ENCODE measurements at regions not wholly inside any gene's neighbourhood (a gene's known extent, or its start where the extent isn't known, plus 50 kb on each side); places are given as distances from the start of the nearest gene placed in this dataset.

- Histone ChIP-seq H3K36me3 (ENCODE audit: control insufficient read depth in 1 of 2, insufficient read depth in 2 of 2, low read length in 1 of 2) (no peaks in the 10 kb centered on the region), H3K4me3 (ENCODE audit: low read length in 2 of 2) (no peak overlapping the region), H3K4me1 (ENCODE audit: control insufficient read depth in 1 of 2, insufficient read depth in 2 of 2, low read length in 2 of 2) (no peaks in the 10 kb centered on the region), H3K27me3 (ENCODE audit: control insufficient read depth in 1 of 2, insufficient read depth in 2 of 2, low read length in 1 of 2) (no peaks in the 10 kb centered on the region), H3K27ac (ENCODE audit: low read depth in 1 of 2, low read length in 2 of 2) (no peak overlapping the region), H3K9me3 (ENCODE audit: control insufficient read depth, low read length) (peaks cover 3% of the 10 kb centered on the region)
- intact Hi-C loops (cut with DNase I), result no loop called here
- no peak for DNase-seq
- no peak for ATAC-seq (ENCODE audit: low FRiP score)
These were observed 221.7 kb upstream of the CMC1 start for GRCh38 chr3:28019740-28020139.

GRCh38 chr3:28022916-28023315 is 218.5 kb upstream of the CMC1 start:
- no peaks in the 10 kb centered on the region for H3K36me3 ChIP-seq (ENCODE audit: control insufficient read depth in 1 of 2, insufficient read depth in 2 of 2, low read length in 1 of 2)
- DNase-seq (no peak), ATAC-seq (ENCODE audit: low FRiP score) (no peak)
- no peak overlapping the region for H3K27ac ChIP-seq (ENCODE audit: low read depth in 1 of 2, low read length in 2 of 2)
- peaks cover 4% of the 10 kb centered on the region for H3K9me3 ChIP-seq (ENCODE audit: control insufficient read depth, low read length)
- intact Hi-C loops (cut with DNase I), result no loop called here
- H3K27me3 ChIP-seq (ENCODE audit: control insufficient read depth in 1 of 2, insufficient read depth in 2 of 2, low read length in 1 of 2), result no peaks in the 10 kb centered on the region
- no peak overlapping the region for H3K4me3 ChIP-seq (ENCODE audit: low read length in 2 of 2)
- no peaks in the 10 kb centered on the region for H3K4me1 ChIP-seq (ENCODE audit: control insufficient read depth in 1 of 2, insufficient read depth in 2 of 2, low read length in 2 of 2)
- 73 to 77% methylated on average over 3 of the region's 3 CpGs for WGBS, 2 donors

- WGBS, 2 donors, result 51 to 52% methylated on average over 4 of the region's 4 CpGs
- no peaks in the 10 kb centered on the region for H3K4me1 ChIP-seq (ENCODE audit: control insufficient read depth in 1 of 2, insufficient read depth in 2 of 2, low read length in 2 of 2)
These were observed 212.9 kb upstream of the CMC1 start for GRCh38 chr3:28028554-28028953.

GRCh38 chr3:28033059-28033784 is 208.2 kb upstream of the CMC1 start:
- 92 to 95% methylated on average over 3 of the region's 3 CpGs for WGBS, 2 donors

More at GRCh38 chr3:28028554-28028953, 212.9 kb upstream of the CMC1 start:
- Histone ChIP-seq H3K36me3 (ENCODE audit: control insufficient read depth in 1 of 2, insufficient read depth in 2 of 2, low read length in 1 of 2) (no peaks in the 10 kb centered on the region), H3K27ac (ENCODE audit: low read depth in 1 of 2, low read length in 2 of 2) (no peak overlapping the region), H3K27me3 (ENCODE audit: control insufficient read depth in 1 of 2, insufficient read depth in 2 of 2, low read length in 1 of 2) (no peaks in the 10 kb centered on the region), H3K4me3 (ENCODE audit: low read length in 2 of 2) (no peak overlapping the region), H3K9me3 (ENCODE audit: control insufficient read depth, low read length) (peaks cover 15% of the 10 kb centered on the region)
- DNase-seq (no peak), ATAC-seq (ENCODE audit: low FRiP score) (no peak)
- intact Hi-C loops (cut with DNase I), result no loop called here

GRCh38 chr3:28036599-28037575 is 204.5 kb upstream of the CMC1 start:
- no peak overlapping the region for H3K4me3 ChIP-seq (ENCODE audit: low read length in 2 of 2)
- intact Hi-C loops (cut with DNase I), result no loop called here
- no peaks in the 10 kb centered on the region for H3K36me3 ChIP-seq (ENCODE audit: control insufficient read depth in 1 of 2, insufficient read depth in 2 of 2, low read length in 1 of 2)
- no peak for ATAC-seq (ENCODE audit: low FRiP score)
- no peaks in the 10 kb centered on the region for H3K27me3 ChIP-seq (ENCODE audit: control insufficient read depth in 1 of 2, insufficient read depth in 2 of 2, low read length in 1 of 2)
- H3K4me1 ChIP-seq (ENCODE audit: control insufficient read depth in 1 of 2, insufficient read depth in 2 of 2, low read length in 2 of 2), result no peaks in the 10 kb centered on the region
- H3K27ac ChIP-seq (ENCODE audit: low read depth in 1 of 2, low read length in 2 of 2), result no peak overlapping the region
- no peak for DNase-seq
- H3K9me3 ChIP-seq (ENCODE audit: control insufficient read depth, low read length), result peaks cover 12% of the 10 kb centered on the region
- WGBS, 2 donors, result 42 to 52% methylated on average over 4 of the region's 4 CpGs

More at GRCh38 chr3:28033059-28033784, 208.2 kb upstream of the CMC1 start:
- H3K9me3 ChIP-seq (ENCODE audit: control insufficient read depth, low read length), result peaks cover 13% of the 10 kb centered on the region
- intact Hi-C loops (cut with DNase I), result no loop called here
- H3K4me1 ChIP-seq (ENCODE audit: control insufficient read depth in 1 of 2, insufficient read depth in 2 of 2, low read length in 2 of 2), result no peaks in the 10 kb centered on the region
- no peak overlapping the region for H3K4me3 ChIP-seq (ENCODE audit: low read length in 2 of 2)
- no peak for ATAC-seq (ENCODE audit: low FRiP score)
- H3K27me3 ChIP-seq (ENCODE audit: control insufficient read depth in 1 of 2, insufficient read depth in 2 of 2, low read length in 1 of 2), result no peaks in the 10 kb centered on the region
- DNase-seq, result no peak
- no peak overlapping the region for H3K27ac ChIP-seq (ENCODE audit: low read depth in 1 of 2, low read length in 2 of 2)
- H3K36me3 ChIP-seq (ENCODE audit: control insufficient read depth in 1 of 2, insufficient read depth in 2 of 2, low read length in 1 of 2), result no peaks in the 10 kb centered on the region

- H3K4me3 ChIP-seq (ENCODE audit: low read length in 2 of 2), result no peak overlapping the region
- no peaks in the 10 kb centered on the region for H3K36me3 ChIP-seq (ENCODE audit: control insufficient read depth in 1 of 2, insufficient read depth in 2 of 2, low read length in 1 of 2)
- intact Hi-C loops (cut with DNase I), result no loop called here
- H3K27me3 ChIP-seq (ENCODE audit: control insufficient read depth in 1 of 2, insufficient read depth in 2 of 2, low read length in 1 of 2), result no peaks in the 10 kb centered on the region
- no peak for ATAC-seq (ENCODE audit: low FRiP score)
- no peak for DNase-seq
- WGBS, 2 donors, result 66 to 70% methylated on average over 3 of the region's 3 CpGs
- no peaks in the 10 kb centered on the region for H3K4me1 ChIP-seq (ENCODE audit: control insufficient read depth in 1 of 2, insufficient read depth in 2 of 2, low read length in 2 of 2)
- H3K27ac ChIP-seq (ENCODE audit: low read depth in 1 of 2, low read length in 2 of 2), result no peak overlapping the region
- no peaks in the 10 kb centered on the region for H3K9me3 ChIP-seq (ENCODE audit: control insufficient read depth, low read length)
These were observed 202.2 kb upstream of the CMC1 start for GRCh38 chr3:28039234-28039633.

- DNase-seq (no peak), ATAC-seq (ENCODE audit: low FRiP score) (no peak)
- Histone ChIP-seq H3K4me1 (ENCODE audit: control insufficient read depth in 1 of 2, insufficient read depth in 2 of 2, low read length in 2 of 2) (no peaks in the 10 kb centered on the region), H3K9me3 (ENCODE audit: control insufficient read depth, low read length) (no peaks in the 10 kb centered on the region), H3K36me3 (ENCODE audit: control insufficient read depth in 1 of 2, insufficient read depth in 2 of 2, low read length in 1 of 2) (no peaks in the 10 kb centered on the region), H3K27me3 (ENCODE audit: control insufficient read depth in 1 of 2, insufficient read depth in 2 of 2, low read length in 1 of 2) (no peaks in the 10 kb centered on the region), H3K27ac (ENCODE audit: low read depth in 1 of 2, low read length in 2 of 2) (no peak overlapping the region), H3K4me3 (ENCODE audit: low read length in 2 of 2) (no peak overlapping the region)
- 62 to 71% methylated on average over 1 of the region's 1 CpG for WGBS, 2 donors
- intact Hi-C loops (cut with DNase I), result no loop called here
These were observed 201.6 kb upstream of the CMC1 start for GRCh38 chr3:28039829-28040228.

- WGBS, 2 donors, result 71 to 90% methylated on average over 2 of the region's 2 CpGs
- H3K4me1 ChIP-seq (ENCODE audit: control insufficient read depth in 1 of 2, insufficient read depth in 2 of 2, low read length in 2 of 2), result no peaks in the 10 kb centered on the region
- H3K27ac ChIP-seq (ENCODE audit: low read depth in 1 of 2, low read length in 2 of 2), result no peak overlapping the region
- H3K36me3 ChIP-seq (ENCODE audit: control insufficient read depth in 1 of 2, insufficient read depth in 2 of 2, low read length in 1 of 2), result no peaks in the 10 kb centered on the region
- no peak for DNase-seq
- ATAC-seq (ENCODE audit: low FRiP score), result no peak
- no peaks in the 10 kb centered on the region for H3K27me3 ChIP-seq (ENCODE audit: control insufficient read depth in 1 of 2, insufficient read depth in 2 of 2, low read length in 1 of 2)
- H3K9me3 ChIP-seq (ENCODE audit: control insufficient read depth, low read length), result no peaks in the 10 kb centered on the region
- no peak overlapping the region for H3K4me3 ChIP-seq (ENCODE audit: low read length in 2 of 2)
- intact Hi-C loops (cut with DNase I), result no loop called here
These were observed 199.3 kb upstream of the CMC1 start for GRCh38 chr3:28042095-28042635.

Data from aorta (tissue), 5 donors.